ENCODE measurements at regions not wholly inside any gene's neighbourhood (a gene's known extent, or its start where the extent isn't known, plus 50 kb on each side); places are given as distances from the start of the nearest gene placed in this dataset.
A peak's percentile ranks its signal among the peaks of the same experiment; 100 is the strongest.
"Not testable (repeated sequence)": the region's sequence is repeated elsewhere in the genome, so short reads cannot be mapped to it uniquely, and the experiment has no call there.

DNA sequence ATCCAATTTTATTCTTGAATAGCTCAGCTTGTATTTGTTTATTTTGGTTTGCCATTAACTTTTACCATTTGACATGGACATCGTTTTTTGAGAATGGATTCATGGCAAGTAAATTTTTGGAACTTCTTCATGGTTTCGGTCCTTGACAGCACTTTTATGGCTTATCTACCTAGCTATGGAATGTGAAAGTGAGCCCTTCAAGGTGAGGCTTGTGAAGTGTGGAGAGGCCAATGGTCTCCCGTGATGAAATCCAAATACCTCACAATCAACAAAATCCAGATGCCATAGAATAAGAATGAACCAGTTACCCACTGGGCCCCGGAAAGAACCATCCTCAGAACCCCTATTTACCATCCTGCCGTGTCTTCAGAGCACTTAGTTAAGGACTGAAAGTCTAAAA, 978.8 kb downstream of the FSCB start:
- DNase-seq = no peak

DNA sequence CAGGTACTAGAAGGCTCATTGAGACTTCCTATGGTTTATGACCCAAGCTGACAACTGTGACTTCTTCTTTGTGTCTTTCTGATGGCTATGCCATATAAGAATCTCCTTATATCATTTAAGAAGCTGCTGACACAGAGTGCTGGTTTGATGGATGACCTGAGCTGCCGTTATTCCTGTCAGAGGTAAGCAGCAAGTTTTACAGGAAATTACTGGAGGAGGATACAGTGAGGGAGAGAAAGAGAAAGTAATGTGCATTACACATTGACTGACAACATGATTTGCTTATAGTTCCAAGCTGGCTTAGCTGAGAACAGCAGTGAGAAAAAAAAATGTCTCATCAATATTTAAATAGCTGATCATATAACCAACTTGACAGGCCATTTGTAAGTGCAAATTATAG, 981.4 kb downstream of the FSCB start:
- no peak for DNase-seq

- no peak for DNase-seq
Observed at GRCh38 chr14:43522901-43523300, 984.2 kb downstream of the FSCB start.

DNA sequence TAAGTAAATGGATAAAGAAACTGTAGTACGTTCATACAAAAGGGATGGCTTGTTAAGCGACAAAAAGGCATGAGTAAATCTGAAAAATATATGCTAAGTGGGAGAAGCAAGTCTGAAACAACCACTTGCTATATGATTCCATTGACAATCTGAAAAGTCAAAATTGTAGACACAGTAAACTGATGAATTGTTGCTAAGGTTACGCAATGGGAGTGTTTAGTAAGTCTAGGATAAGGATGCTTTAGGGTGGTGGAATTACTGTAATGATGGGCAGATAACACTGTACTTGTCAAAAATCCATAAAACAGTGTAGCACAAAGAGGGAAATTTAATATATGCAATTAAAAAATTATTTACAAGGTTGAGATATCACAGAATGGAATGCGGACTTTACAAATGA, 984.9 kb downstream of the FSCB start:
- no peak for DNase-seq

GRCh38 chr14:43503508-43503907, 1003.6 kb downstream of the FSCB start:
- no peak for DNase-seq

GRCh38 chr14:43492359-43492758, 1014.7 kb downstream of the FSCB start:
- DNase-seq = not testable (repeated sequence)

DNA sequence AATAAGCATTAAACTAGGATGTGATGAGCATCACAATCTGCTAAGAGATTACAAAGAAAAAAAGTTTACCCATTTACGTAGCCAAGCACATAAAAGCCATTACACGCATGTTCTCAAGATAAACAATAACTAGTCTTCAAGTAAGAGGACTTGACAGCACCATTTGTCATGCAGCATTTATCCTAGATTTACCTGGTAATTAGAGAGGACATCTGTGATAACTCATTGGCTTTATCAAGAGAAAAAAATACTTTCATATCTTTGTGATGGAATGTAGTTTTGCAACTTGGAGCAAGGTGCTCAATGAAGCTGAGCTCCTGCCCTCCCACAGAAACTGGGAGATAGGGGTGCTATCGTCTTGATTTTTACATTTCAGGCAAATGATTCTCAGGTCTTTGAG, 1023.7 kb downstream of the FSCB start:
- DNase-seq = no peak

- no peak for DNase-seq
Observed at GRCh38 chr14:43481864-43482263, 1025.2 kb downstream of the FSCB start.

DNA sequence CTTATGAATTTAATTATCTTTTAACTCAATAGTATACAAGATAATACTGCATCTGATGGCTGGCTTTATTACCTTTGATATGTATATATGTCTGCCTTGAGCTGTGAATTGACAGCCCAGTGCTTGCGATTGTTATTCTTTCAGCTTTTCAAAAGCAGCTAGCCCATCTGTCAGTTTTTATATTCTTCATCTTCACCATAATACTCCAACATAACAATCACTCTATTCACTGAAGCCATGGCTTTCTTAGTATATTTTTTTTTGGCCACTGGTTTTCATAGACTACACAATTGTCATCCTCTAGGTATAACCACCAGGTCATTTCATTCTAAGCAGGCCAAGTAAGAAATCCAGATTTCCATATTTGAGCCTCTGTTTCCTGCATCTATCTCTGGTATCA, 1026.1 kb downstream of the FSCB start:
- DNase-seq = no peak

- DNase-seq = peak; percentile 78
Observed at GRCh38 chr14:43479596-43480195, 1027.4 kb downstream of the FSCB start.

DNA sequence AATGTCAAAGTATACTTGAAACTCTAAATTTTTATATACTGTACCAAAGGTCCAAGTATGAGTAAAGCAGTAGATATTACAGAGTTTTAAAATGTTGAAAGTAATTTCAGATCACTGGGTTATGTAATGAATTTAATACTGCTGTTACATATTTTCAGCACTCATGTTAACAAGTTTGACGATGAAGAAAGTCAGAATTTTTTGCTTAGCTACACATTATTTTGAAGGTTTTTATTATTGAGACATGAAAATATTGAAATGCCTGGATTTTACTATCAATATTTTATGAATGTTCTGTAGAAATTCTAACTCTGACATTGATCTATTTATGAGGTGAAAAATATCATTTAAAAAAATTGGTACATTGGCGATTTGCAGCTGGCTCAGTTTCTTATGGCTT, 1030.3 kb downstream of the FSCB start:
- no peak for DNase-seq

DNA sequence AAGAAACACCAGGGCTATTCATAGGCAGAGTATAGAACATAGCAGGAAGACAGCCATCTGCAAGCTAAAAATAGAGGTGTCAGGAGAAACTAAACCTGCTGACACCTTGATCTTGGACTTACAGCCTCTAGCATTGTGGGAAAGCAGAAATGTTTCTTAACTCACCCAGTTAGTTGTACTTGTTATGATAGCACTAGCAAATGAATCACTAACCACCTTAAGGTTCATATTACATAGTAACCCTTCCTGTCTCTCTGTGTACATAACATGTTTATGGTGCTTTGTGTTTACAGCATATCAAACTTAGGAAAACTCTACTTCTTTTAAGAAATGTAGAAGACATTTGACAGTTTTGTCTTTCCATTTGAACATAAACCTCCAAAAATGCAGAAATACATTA, 1031.3 kb downstream of the FSCB start:
- no peak for DNase-seq

- no peak for DNase-seq
Observed at GRCh38 chr14:43471595-43471994, 1035.5 kb downstream of the FSCB start.

DNA sequence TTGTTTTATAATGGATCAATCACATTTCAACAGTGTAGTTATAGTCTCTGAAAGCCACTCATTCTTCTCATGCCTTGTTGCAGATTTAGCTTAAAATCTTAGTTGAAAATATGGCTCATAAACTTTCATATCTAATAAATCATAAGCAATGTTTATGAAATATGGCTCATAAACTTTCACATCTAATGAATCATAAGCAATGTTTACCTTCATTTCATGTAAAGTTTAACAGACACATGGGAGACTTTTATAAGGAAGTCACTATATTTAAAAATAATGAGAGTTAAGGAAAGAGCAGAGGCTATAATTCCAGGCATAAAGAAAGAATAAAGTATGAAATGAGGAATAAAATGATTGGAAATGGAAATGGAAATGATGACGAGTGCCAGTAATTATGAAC, 1042.1 kb downstream of the FSCB start:
- no peak for DNase-seq

GRCh38 chr14:43449291-43449690, 1057.8 kb downstream of the FSCB start:
- peak; percentile 69 for DNase-seq

GRCh38 chr14:43438056-43438455, 1069.0 kb downstream of the FSCB start:
- DNase-seq = no peak

DNA sequence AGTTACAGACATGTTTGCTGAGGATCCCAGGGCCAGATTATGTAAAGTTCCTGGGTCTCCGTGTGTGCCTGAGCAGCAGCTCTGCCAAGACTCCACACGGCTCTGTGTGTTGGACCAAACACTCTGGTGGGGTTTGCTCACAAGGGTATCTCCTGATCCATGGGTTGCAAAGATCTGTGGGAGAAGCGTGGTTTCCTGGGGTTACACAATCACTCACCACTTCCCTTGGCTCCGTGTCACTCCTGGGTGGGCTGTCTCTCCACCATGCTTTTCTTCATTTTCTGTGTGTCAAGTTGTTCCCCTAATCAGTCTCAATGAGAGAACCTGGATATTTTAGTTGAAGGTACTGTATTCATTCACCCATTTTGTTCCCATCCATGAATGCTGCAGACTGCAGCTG, 1088.8 kb downstream of the FSCB start:
- DNase-seq = no peak

DNA sequence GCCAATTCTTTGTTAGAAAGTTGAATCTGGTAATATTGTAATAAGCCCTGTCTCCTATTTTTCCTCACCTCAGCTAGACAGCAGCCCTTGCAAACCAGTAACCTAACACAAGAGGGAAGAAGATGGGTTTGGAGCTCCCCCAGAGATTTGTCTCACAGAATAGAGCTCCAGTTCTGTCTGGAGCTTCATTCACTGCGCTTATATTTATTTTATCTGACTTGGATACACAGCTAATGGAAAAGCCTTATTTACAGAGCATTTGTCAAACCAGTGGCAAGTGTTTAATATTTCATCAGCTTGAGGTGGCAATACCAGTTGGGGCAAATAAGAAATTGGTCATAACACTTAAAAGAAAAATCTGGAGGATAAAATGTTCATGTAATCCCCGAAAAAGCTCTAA, 1094.0 kb downstream of the FSCB start:
- no peak for DNase-seq

DNA sequence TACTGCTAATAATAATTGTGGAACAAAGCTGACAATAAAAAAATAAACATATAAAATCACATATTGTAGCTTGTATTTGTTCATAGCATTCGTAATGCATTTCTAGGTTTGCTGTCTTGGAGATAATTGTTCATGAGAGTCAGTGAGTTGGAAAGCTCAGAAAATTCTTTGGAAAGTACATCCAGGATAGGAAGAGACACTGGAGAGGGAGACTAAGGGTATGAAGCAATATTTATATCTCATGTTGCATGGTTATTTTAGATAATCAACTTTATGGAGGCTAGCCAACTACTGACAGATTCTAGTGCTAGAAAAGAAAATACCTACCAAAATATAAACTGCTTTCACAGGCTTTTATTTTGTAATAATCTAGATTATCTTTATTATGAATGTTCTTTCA, 1095.2 kb downstream of the FSCB start:
- DNase-seq = no peak

GRCh38 chr14:43410631-43411030, 1096.5 kb downstream of the FSCB start:
- no peak for DNase-seq

DNA sequence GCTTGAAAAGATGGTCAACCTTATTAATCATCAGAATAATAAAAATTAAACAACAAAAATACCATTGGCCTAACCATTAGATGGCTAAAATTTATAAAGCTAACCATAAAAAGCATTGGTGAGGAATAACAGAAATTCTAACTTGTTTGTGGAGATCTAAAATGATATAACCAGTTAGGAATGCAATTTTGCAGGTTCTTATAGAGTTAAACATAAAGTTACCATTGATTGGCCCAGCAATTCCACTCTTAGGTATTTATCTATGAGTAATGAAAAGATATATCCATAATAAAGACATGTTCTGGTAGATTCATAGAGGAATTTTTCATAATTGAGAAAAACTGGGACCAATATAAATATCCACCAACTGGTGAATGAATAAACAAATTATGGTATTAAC, 1098.6 kb downstream of the FSCB start:
- no peak for DNase-seq

DNA sequence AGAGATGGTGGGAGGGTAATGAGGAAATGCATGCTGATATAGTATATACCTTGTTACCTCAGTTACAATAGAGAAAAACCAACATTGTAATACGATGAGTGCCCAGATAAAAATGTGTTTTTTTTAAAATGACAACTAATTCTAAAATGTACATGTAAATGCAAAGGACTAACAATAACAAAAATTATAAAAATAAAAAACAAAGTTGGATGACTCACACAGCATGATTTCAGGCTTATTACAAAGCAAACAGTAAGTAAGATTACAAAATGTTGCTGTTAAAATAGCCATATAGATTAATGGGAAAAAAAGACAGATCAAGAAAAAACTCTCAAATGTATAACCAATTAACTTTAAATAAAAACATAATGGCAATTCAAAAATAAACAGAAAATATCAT, 1099.4 kb downstream of the FSCB start:
- no peak for DNase-seq

GRCh38 chr14:43406931-43407330, 1100.2 kb downstream of the FSCB start:
- no peak for DNase-seq

DNA sequence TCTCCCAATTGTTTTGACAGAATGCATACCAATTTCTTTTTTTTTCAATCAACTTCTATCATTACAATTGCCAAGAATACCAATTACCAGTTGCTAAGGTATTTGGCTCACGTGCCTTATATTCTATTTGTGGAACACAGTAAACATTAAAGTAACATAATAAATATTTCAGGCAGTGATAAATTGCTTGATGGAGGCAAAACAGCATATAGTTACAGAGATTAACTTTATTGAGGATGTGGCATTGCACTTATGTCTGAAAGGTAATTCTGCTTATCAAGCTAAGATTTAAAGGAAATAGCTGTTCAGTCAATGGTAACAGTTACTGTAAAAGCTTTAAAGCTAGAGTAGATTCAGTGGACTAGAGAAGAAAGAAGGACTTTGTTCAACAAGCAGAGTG, 1107.8 kb downstream of the FSCB start:
- no peak for DNase-seq

DNA sequence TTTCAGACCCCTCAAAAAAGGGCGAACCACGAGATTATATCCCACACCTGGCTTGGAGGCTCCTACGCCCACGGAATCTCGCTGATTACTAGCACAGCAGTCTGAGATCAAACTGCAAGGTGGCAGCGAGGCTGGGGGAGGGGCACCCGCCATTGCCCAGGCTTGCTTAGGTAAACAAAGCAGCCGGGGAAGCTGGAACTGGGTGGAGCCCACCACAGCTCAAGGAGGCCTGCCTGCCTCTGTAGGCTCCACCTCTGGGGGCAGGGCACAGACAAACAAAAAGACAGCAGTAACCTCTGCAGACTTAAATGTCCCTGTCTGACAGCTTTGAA, 1136.6 kb downstream of the FSCB start:
- DNase-seq = not testable (repeated sequence)
